Lower lobe of right lung (tissue), 2 donors: ENCODE measurements at regions not wholly inside any gene's neighbourhood (a gene's known extent, or its start where the extent isn't known, plus 50 kb on each side); places are given as distances from the start of the nearest gene placed in this dataset.

Experiments used
- ATAC-seq, 2 donors: fragments of 200-7000 bp; cut with Tn5 transposase; one replicate each; pipeline ENCODE4 v1.9.1; 2020 to 2022; ENCODE audit warnings: mild to moderate bottlenecking in 2 of 2, moderate library complexity in 2 of 2
- DNase-seq: peaks from one replicate; pipeline ENCODE4 v3.0.0-alpha.2; 2020
- H3K27ac ChIP-seq: fragments of 200-600 bp; one replicate; pipeline ENCODE4 v1.8.0; 2022
- H3K27me3 ChIP-seq: fragments of 200-600 bp; one replicate; pipeline ENCODE4 v1.8.0; 2022; ENCODE audit warnings: low read depth
- H3K36me3 ChIP-seq: fragments of 200-600 bp; one replicate; pipeline ENCODE4 v1.8.0; 2022; ENCODE audit warnings: mild to moderate bottlenecking
- H3K4me1 ChIP-seq: fragments of 200-600 bp; one replicate; pipeline ENCODE4 v1.8.0; 2022
- H3K4me3 ChIP-seq: fragments of 200-600 bp; one replicate; pipeline ENCODE4 v1.8.0; 2022; ENCODE audit warnings: mild to moderate bottlenecking
- H3K9me3 ChIP-seq: fragments of 200-600 bp; one replicate; pipeline ENCODE4 v1.8.0; 2022
- intact Hi-C: fragments of 100-400 bp; cut with DNase I; formaldehyde crosslinking; loops from one replicate; pipeline ENCODE4 v1.11.0; 2022
- TF ChIP-seq, protein P1 (sequence below): fragments of 200-600 bp; IDR thresholded peaks from one replicate; pipeline ENCODE4 v1.8.0; 2022; ENCODE audit warnings: antibody characterized with exemption, mild to moderate bottlenecking
- donor health status: DM: no; HTN: yes; CAD: no; lungs with severe emphysema.

GRCh38 chr15:29456255-29456654 is 186.6 kb upstream of the NSMCE3 start:
- Histone ChIP-seq H3K4me1 (peaks cover 4% of the 10 kb centered on the region), H3K36me3 (no peaks in the 10 kb centered on the region), H3K27ac (no peak overlapping the region), H3K9me3 (no peaks in the 10 kb centered on the region), H3K27me3 (no peaks in the 10 kb centered on the region), H3K4me3 (no peak overlapping the region)
- TF ChIP-seq, protein P1, sequence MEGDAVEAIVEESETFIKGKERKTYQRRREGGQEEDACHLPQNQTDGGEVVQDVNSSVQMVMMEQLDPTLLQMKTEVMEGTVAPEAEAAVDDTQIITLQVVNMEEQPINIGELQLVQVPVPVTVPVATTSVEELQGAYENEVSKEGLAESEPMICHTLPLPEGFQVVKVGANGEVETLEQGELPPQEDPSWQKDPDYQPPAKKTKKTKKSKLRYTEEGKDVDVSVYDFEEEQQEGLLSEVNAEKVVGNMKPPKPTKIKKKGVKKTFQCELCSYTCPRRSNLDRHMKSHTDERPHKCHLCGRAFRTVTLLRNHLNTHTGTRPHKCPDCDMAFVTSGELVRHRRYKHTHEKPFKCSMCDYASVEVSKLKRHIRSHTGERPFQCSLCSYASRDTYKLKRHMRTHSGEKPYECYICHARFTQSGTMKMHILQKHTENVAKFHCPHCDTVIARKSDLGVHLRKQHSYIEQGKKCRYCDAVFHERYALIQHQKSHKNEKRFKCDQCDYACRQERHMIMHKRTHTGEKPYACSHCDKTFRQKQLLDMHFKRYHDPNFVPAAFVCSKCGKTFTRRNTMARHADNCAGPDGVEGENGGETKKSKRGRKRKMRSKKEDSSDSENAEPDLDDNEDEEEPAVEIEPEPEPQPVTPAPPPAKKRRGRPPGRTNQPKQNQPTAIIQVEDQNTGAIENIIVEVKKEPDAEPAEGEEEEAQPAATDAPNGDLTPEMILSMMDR = no peak
- intact Hi-C loops = no loop called here
- ATAC-seq = no peak
- no peak for DNase-seq

DNA sequence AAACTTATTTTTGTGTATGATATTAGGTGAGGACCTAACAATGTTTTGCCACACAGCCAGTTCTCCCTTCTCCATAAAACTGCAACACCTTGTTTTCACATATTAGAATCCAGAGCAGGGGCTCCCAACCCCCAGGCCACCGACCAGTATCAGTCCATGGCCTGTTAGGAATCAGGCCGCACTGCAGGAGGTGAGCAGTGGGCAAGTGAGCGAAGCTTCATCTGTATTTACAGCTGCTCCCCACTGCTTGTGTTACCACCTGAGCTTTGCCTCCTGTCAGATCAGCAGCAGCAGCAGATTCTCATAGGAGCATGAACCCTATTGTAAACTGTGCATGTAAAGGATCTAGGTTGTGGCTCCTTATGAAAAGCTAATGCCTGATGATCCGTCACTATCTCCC is 185.9 kb upstream of the NSMCE3 start:
- Histone ChIP-seq H3K27ac (no peak overlapping the region), H3K4me3 (no peak overlapping the region), H3K36me3 (no peaks in the 10 kb centered on the region), H3K27me3 (no peaks in the 10 kb centered on the region), H3K9me3 (no peaks in the 10 kb centered on the region), H3K4me1 (peaks cover 4% of the 10 kb centered on the region)
- DNase-seq = no peak
- no peak for ATAC-seq
- intact Hi-C loops = no loop called here
- TF ChIP-seq, protein P1 = no peak

DNA sequence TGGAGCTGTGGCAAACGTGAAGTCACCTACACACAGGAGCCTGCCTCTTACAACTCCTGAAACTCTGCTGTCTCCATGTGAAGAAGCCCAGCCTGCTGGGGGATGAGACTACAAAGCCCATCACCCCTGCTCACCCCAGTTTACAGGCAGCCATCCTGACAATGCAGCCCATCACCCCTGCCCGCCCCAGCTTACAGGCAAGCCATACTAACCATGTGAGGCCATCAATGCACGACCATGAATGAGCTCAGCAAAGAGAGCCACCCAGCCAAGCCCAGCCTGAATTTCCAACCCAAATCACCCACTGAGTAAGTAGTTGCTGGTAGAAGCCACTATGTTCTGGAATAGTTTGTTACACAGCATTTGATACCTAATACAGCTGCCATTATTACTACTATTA is 185.4 kb upstream of the NSMCE3 start:
- no peak for ATAC-seq
- Histone ChIP-seq H3K4me3 (no peak overlapping the region), H3K4me1 (peaks cover 4% of the 10 kb centered on the region), H3K9me3 (no peaks in the 10 kb centered on the region), H3K36me3 (no peaks in the 10 kb centered on the region), H3K27ac (no peak overlapping the region), H3K27me3 (no peaks in the 10 kb centered on the region)
- TF ChIP-seq, protein P1 = no peak
- no peak for DNase-seq
- intact Hi-C loops = no loop called here

GRCh38 chr15:29454506-29454905 is 184.9 kb upstream of the NSMCE3 start:
- no peaks in the 10 kb centered on the region for H3K9me3 ChIP-seq
- H3K27me3 ChIP-seq = no peaks in the 10 kb centered on the region
- H3K27ac ChIP-seq = no peak overlapping the region
- DNase-seq (no peak), ATAC-seq (no peak)
- H3K4me3 ChIP-seq = no peak overlapping the region
- no peaks in the 10 kb centered on the region for H3K36me3 ChIP-seq
- intact Hi-C loops = no loop called here
- TF ChIP-seq, protein P1 = no peak
- peaks cover 4% of the 10 kb centered on the region for H3K4me1 ChIP-seq

- Histone ChIP-seq H3K36me3 (no peaks in the 10 kb centered on the region), H3K27me3 (no peaks in the 10 kb centered on the region), H3K4me3 (no peak overlapping the region), H3K27ac (no peak overlapping the region), H3K9me3 (no peaks in the 10 kb centered on the region), H3K4me1 (peaks cover 4% of the 10 kb centered on the region)
- TF ChIP-seq, protein P1 = no peak
- intact Hi-C loops = no loop called here
- DNase-seq = no peak
- no peak for ATAC-seq
Measured at GRCh38 chr15:29452881-29453731, 183.5 kb upstream of the NSMCE3 start.
